Gastroesophageal sphincter (tissue), 3 donors: ENCODE measurements at regions not wholly inside any gene's neighbourhood (a gene's known extent, or its start where the extent isn't known, plus 50 kb on each side); places are given as distances from the start of the nearest gene placed in this dataset.

Experiments used
- CTCF ChIP-seq, 4 experiments: fragments of 200-600 bp in 2 of 4; fragments of 450-650 bp in 2 of 4; sonication (generic) in 1 of 4; IDR thresholded peaks; one replicate each; pipeline ENCODE4 v1.5.1; 2017 to 2019; ENCODE audit warnings: antibody characterized with exemption in 4 of 4, mild to moderate bottlenecking in 2 of 4, moderate library complexity in 2 of 4
- EP300 ChIP-seq: sonication (generic); formaldehyde crosslinking; IDR thresholded peaks from one replicate; pipeline ENCODE4 v1.6.1; 2017; ENCODE audit warnings: antibody characterized with exemption, mild to moderate bottlenecking
- POLR2A ChIP-seq, 2 donors: fragments of 450-650 bp; IDR thresholded peaks; one replicate each; pipeline ENCODE4 v1.6.1; 2017; ENCODE audit warnings: antibody characterized with exemption in 2 of 2, mild to moderate bottlenecking in 2 of 2, moderate library complexity in 1 of 2

- no peak for TF ChIP-seq POLR2A (IDR thresholded peaks at IDR 0.05)
- no peak for TF ChIP-seq CTCF (IDR thresholded peaks at IDR 0.05)
- TF ChIP-seq EP300, result no peak
Observed at GRCh38 chr5:56589481-56589860, 225.9 kb upstream of the MAP3K1 start.
